ENCODE measurements at regions not wholly inside any gene's neighbourhood (a gene's known extent, or its start where the extent isn't known, plus 50 kb on each side); places are given as distances from the start of the nearest gene placed in this dataset.

DNA sequence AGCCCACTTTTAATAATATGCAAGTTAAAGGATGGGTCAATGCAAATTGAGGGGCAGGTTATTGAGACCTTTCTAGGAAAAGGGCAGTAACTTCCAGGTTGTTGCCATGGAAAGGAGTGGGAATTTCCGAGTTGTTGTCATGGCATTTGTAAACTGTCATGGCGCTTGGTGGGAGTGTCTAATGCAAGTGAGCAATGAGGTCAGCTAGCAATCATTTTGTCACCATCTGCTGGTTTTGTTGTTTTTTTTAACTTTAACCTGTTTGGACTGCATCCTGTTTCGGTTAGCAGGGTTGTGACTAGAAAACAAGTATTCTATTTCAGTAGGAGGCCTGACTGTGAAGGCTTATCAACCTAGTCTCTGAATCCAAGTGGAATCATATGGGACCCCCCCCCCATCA lies 85.8 kb upstream of the TSPAN11 start:
- no peak overlapping the region for H4K91ac ChIP-seq (ENCODE audit: insufficient read length, low read depth, low read length)
- no peaks in the 10 kb centered on the region for H3K27me3 ChIP-seq (ENCODE audit: insufficient read depth, low read length)
- TF ChIP-seq, protein P1, sequence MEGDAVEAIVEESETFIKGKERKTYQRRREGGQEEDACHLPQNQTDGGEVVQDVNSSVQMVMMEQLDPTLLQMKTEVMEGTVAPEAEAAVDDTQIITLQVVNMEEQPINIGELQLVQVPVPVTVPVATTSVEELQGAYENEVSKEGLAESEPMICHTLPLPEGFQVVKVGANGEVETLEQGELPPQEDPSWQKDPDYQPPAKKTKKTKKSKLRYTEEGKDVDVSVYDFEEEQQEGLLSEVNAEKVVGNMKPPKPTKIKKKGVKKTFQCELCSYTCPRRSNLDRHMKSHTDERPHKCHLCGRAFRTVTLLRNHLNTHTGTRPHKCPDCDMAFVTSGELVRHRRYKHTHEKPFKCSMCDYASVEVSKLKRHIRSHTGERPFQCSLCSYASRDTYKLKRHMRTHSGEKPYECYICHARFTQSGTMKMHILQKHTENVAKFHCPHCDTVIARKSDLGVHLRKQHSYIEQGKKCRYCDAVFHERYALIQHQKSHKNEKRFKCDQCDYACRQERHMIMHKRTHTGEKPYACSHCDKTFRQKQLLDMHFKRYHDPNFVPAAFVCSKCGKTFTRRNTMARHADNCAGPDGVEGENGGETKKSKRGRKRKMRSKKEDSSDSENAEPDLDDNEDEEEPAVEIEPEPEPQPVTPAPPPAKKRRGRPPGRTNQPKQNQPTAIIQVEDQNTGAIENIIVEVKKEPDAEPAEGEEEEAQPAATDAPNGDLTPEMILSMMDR (conservative IDR thresholded peaks at IDR 0.05) = no peak
- Mint-ChIP-seq H3K27me3 (ENCODE audit: low read depth) (peaks cover 16% of the 10 kb centered on the region), H3K36me3 (ENCODE audit: insufficient read depth in 1 of 3, low read depth in 3 of 3) (0 out of 7 replicates have a peak, but pooled peaks cover 0 to 2% (median 0%) of the 10 kb centered on the region in 3 experiments), H3K27ac (no peak overlapping the region), H3K4me3 (no peak overlapping the region), H3K9me3 (peaks cover 2 to 3% of the 10 kb centered on the region in 2 experiments; a peak in 3 of 5 replicates), H3K4me1 (peaks cover 14% of the 10 kb centered on the region in 2 experiments)
- H3K18ac ChIP-seq (ENCODE audit: insufficient read length, low read depth, low read length) = no peak overlapping the region
- H3K56ac ChIP-seq (ENCODE audit: insufficient read length, low read depth, low read length) = no peak overlapping the region
- H4K5ac ChIP-seq (ENCODE audit: insufficient read length, low read depth, low read length) = no peak overlapping the region
- no peak overlapping the region for H3T11ph ChIP-seq (ENCODE audit: low read length)
- H3K79me1 ChIP-seq (ENCODE audit: insufficient read depth, low read depth, low read length, poor library complexity, severe bottlenecking) = no peaks in the 10 kb centered on the region
- H3K79me2 ChIP-seq (ENCODE audit: insufficient read depth, low read length) = no peaks in the 10 kb centered on the region
- DNase-seq = no peak
- H2BK15ac ChIP-seq (ENCODE audit: low read depth, low read length) = no peak overlapping the region
- H2AFZ ChIP-seq (ENCODE audit: low read length) = no peak overlapping the region
- H3K9ac ChIP-seq (ENCODE audit: extremely low read depth, insufficient read length, low read length) = no peak overlapping the region
- H3K23ac ChIP-seq (ENCODE audit: insufficient read length, low read depth, low read length) = no peak overlapping the region
- no peaks in the 10 kb centered on the region for H3K23me2 ChIP-seq (ENCODE audit: insufficient read length, low read depth, low read length, poor library complexity, severe bottlenecking)
- H2BK120ac ChIP-seq (ENCODE audit: low read depth, low read length, poor library complexity, severe bottlenecking) = no peak overlapping the region
- no peak overlapping the region for H2AK5ac ChIP-seq (ENCODE audit: insufficient read length, low read length)
- H3K4ac ChIP-seq (ENCODE audit: low read depth, low read length) = no peak overlapping the region
- H4K20me1 ChIP-seq (ENCODE audit: control insufficient read depth, insufficient read depth, insufficient read length) = no peaks in the 10 kb centered on the region
- H3K4me1 ChIP-seq (ENCODE audit: insufficient read depth, low read length) = peaks cover 4% of the 10 kb centered on the region
- H3K4me2 ChIP-seq (ENCODE audit: insufficient read depth, insufficient read length, low read length) = no peak overlapping the region
- no peak overlapping the region for H2BK20ac ChIP-seq (ENCODE audit: low read depth, low read length, poor library complexity, severe bottlenecking)
- H2BK5ac ChIP-seq (ENCODE audit: insufficient read length, low read length) = no peak overlapping the region
- H3K9me3 ChIP-seq (ENCODE audit: control insufficient read depth, low read depth, low read length) = no peaks in the 10 kb centered on the region
- no peak overlapping the region for H3K14ac ChIP-seq (ENCODE audit: insufficient read depth, low read length)
- H4K8ac ChIP-seq (replicated peaks; ENCODE audit: insufficient read length, low read depth, low read length) = no peak overlapping the region
- no CpG with 5 or more reads among the region's 3 CpGs for WGBS (ENCODE audit: extremely low coverage, insufficient read length, low lambda C conversion rate)
- H2BK12ac ChIP-seq (ENCODE audit: insufficient read length, low read depth, low read length) = no peak overlapping the region
- H3K27ac ChIP-seq (ENCODE audit: insufficient read length, low read depth, low read length) = no peak overlapping the region
